Adrenal gland (tissue), 5 donors: ENCODE measurements at regions not wholly inside any gene's neighbourhood (a gene's known extent, or its start where the extent isn't known, plus 50 kb on each side); places are given as distances from the start of the nearest gene placed in this dataset.

Source experiments
- CTCF ChIP-seq, 6 experiments: fragments of 450-650 bp in 4 of 6; fragments of 200-600 bp in 2 of 6; sonication (generic) in 1 of 6; IDR thresholded peaks; 1 replicate in 5 of 6; 2 replicates in 1 of 6; pipeline versions ENCODE4 v1.5.1 to v1.8.0; 2016 to 2021; ENCODE audit warnings: antibody characterized with exemption in 6 of 6, mild to moderate bottlenecking in 2 of 6, moderate library complexity in 1 of 6
- POLR2A ChIP-seq, 2 donors: fragments of 450-650 bp; IDR thresholded peaks; one replicate each; pipeline ENCODE4 v1.6.1; 2017; ENCODE audit warnings: antibody characterized with exemption in 2 of 2, mild to moderate bottlenecking in 2 of 2, moderate library complexity in 1 of 2
- donor health status: DM: no; HTN: no; CAD: no.

GRCh38 chr3:106908181-106908938, 468.9 kb upstream of the CCDC54 start:
- TF ChIP-seq CTCF (IDR thresholded peaks at IDR 0.05) (no peak), POLR2A (IDR thresholded peaks at IDR 0.05) (no peak)
